ENCODE measurements at regions not wholly inside any gene's neighbourhood (a gene's known extent, or its start where the extent isn't known, plus 50 kb on each side); places are given as distances from the start of the nearest gene placed in this dataset.

DNA sequence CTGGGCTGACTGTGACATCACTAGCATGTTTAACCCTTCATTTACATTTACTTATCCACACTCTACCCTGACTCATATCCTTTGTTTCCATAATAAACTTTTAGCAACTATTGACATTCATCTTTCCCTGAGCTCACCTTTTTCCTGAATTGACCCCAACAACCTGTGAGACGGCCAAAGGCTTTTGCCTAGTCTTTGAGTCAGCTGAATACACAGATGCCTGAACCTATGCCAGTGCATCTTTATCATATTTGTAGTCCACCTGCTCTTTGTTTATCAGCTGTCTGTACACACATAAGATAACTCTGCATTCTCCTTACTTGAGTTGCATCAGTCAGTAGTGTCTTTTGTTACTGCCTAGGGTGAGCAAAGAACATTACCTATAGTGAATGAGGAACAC lies 128.5 kb upstream of the HMHB1 start:
- Histone ChIP-seq H3K4me2 (no peak overlapping the region), H3K4me1 (no peaks in the 10 kb centered on the region), H3K27me3 (no peaks in the 10 kb centered on the region), H3K9me3 (no peaks in the 10 kb centered on the region), H4K20me1 (no peaks in the 10 kb centered on the region), H3K4me3 (no peak overlapping the region), H3K36me3 (no peaks in the 10 kb centered on the region), H3K9ac (no peak overlapping the region), H3K27ac (no peak overlapping the region)
- TF ChIP-seq Cebpa-rat (IDR thresholded peaks at IDR 0.05) = no peak

DNA sequence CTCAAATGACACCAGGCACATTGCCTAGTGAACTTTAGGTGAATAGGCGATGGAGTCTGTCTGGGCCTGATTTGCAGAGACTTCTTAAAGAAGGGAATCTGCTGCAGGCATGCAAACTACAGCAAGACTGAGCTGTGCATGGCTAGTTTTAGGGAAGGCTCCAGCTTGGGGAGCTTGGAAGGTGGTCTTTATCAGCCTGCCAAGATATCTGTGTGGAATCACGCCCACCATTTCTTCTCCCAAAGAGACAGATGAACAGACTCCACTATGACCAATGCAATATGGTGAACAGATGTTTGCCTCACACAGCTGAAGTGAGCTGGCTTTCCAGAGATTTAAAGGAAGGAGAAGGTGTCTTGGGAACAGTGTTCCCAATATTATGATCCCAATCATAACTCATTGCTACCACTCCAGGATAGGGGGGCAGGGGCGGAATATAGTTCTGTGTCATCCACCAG lies 129.0 kb upstream of the HMHB1 start:
- no peak overlapping the region for H3K9ac ChIP-seq
- no peaks in the 10 kb centered on the region for H3K27me3 ChIP-seq
- no peaks in the 10 kb centered on the region for H3K9me3 ChIP-seq
- H4K20me1 ChIP-seq = no peaks in the 10 kb centered on the region
- no peak overlapping the region for H3K4me3 ChIP-seq
- no peak overlapping the region for H3K4me2 ChIP-seq
- no peaks in the 10 kb centered on the region for H3K4me1 ChIP-seq
- H3K27ac ChIP-seq = no peak overlapping the region
- no peak for TF ChIP-seq Cebpa-rat (IDR thresholded peaks at IDR 0.05)
- no peaks in the 10 kb centered on the region for H3K36me3 ChIP-seq

DNA sequence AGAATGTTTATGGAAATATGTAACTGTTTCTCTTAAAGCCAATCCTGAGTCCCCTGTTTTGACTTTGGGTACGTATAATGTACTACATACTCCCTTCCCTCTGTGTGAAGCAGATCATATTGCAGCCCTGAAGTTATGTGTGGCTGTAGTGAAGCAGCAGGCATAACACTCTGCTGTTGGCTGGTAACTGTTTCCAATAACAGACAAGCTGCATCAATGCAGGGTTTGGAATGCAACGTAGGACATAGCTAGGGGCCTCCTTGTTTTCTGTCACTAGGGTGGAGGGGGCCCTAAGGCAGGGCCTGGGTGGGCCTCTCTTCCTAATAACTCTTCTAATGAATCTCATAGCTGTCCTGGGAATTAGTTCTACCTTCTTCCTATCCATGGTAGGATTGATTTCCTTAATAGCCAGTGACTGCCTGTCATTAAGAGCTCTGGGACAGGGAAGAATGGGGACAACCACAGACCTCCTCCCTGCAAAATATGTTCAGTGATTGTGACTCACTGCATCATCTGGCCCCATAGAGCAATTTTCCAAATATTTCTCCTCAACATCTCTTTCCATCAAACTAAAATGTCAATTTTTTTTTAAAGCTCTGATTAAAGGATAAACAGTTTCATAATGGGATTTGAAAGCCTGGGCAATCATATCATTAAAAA lies 129.6 kb upstream of the HMHB1 start:
- no peak overlapping the region for H3K4me2 ChIP-seq
- H4K20me1 ChIP-seq = no peaks in the 10 kb centered on the region
- no peaks in the 10 kb centered on the region for H3K27me3 ChIP-seq
- H3K9ac ChIP-seq = no peak overlapping the region
- H3K9me3 ChIP-seq = no peaks in the 10 kb centered on the region
- no peaks in the 10 kb centered on the region for H3K4me1 ChIP-seq
- no peak overlapping the region for H3K27ac ChIP-seq
- no peak overlapping the region for H3K4me3 ChIP-seq
- H3K36me3 ChIP-seq = no peaks in the 10 kb centered on the region
- TF ChIP-seq Cebpa-rat (IDR thresholded peaks at IDR 0.05) = no peak

- Histone ChIP-seq H4K20me1 (no peaks in the 10 kb centered on the region), H3K27me3 (no peaks in the 10 kb centered on the region), H3K9me3 (no peaks in the 10 kb centered on the region), H3K4me1 (no peaks in the 10 kb centered on the region), H3K4me2 (no peak overlapping the region), H3K9ac (no peak overlapping the region), H3K36me3 (no peaks in the 10 kb centered on the region), H3K4me3 (no peak overlapping the region), H3K27ac (no peak overlapping the region)
- no peak for TF ChIP-seq Cebpa-rat (IDR thresholded peaks at IDR 0.05)
These were observed 131.2 kb upstream of the HMHB1 start for GRCh38 chr5:143680672-143681259.

DNA sequence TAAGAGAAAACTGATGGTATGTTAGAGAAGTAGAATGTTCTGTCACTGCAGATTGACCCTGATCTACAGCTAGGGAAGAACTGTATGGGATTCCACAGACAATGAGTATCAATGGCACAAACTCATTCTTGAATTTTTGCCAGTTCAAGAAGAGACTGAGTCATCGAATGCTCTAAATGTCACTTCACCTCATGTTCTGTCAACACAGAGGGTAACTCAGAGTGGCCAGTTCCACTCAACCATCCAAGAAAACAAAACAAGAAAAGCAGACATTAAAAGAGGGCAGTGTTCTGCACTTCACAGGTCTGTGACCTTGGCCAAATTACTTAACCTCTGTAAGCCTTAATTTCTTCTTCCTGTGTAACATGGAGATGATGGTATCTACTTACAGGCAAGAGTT lies 132.2 kb upstream of the HMHB1 start:
- Histone ChIP-seq H4K20me1 (no peaks in the 10 kb centered on the region), H3K4me2 (no peak overlapping the region), H3K9ac (no peak overlapping the region), H3K27me3 (no peaks in the 10 kb centered on the region), H3K36me3 (no peaks in the 10 kb centered on the region), H3K9me3 (no peaks in the 10 kb centered on the region), H3K27ac (no peak overlapping the region), H3K4me1 (no peaks in the 10 kb centered on the region), H3K4me3 (no peak overlapping the region)
- no peak for TF ChIP-seq Cebpa-rat (IDR thresholded peaks at IDR 0.05)

DNA sequence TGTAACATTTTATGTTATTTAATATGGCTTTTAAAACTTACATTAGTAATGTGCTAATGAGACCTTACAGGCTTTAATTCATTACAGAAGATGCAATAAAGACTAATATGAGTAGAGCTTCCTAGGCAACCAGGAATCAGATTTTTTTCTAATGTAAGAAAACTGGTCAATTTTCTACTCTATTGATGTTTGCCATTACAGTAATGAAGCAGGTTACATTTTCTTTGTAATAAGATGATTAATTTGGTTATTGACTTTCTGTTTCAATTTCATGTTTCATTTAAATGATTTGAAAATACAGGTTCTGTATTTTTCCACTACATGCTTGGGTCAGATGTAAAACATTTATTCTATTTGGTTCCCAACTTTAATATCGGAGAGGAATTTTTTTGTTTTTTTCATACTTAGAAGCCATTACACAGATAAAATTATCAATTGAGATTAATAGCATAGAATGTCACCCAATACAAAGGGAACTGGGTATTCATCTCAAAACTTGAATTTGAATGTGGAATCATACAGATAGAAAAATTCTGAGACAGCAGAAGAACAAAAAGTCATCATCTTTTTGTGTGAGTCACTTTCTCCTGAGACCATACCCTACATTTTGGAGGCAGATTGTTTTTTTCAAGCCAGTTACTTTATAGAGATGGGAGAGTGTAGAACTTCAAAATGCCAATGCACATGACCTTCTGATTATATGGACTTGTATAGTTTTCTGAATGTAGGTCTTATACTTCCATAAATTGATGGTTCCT lies 133.6 kb upstream of the HMHB1 start:
- H3K27me3 ChIP-seq = no peaks in the 10 kb centered on the region
- H4K20me1 ChIP-seq = no peaks in the 10 kb centered on the region
- H3K4me2 ChIP-seq = no peak overlapping the region
- no peaks in the 10 kb centered on the region for H3K4me1 ChIP-seq
- no peak overlapping the region for H3K4me3 ChIP-seq
- H3K9ac ChIP-seq = no peak overlapping the region
- H3K36me3 ChIP-seq = no peaks in the 10 kb centered on the region
- no peaks in the 10 kb centered on the region for H3K9me3 ChIP-seq
- no peak for TF ChIP-seq Cebpa-rat (IDR thresholded peaks at IDR 0.05)
- H3K27ac ChIP-seq = no peak overlapping the region

GRCh38 chr5:143677403-143677802 lies 134.6 kb upstream of the HMHB1 start:
- Histone ChIP-seq H3K4me1 (no peaks in the 10 kb centered on the region), H3K4me3 (no peak overlapping the region), H4K20me1 (no peaks in the 10 kb centered on the region), H3K4me2 (no peak overlapping the region), H3K9ac (no peak overlapping the region), H3K9me3 (no peaks in the 10 kb centered on the region), H3K27me3 (no peaks in the 10 kb centered on the region), H3K36me3 (no peaks in the 10 kb centered on the region), H3K27ac (no peak overlapping the region)
- TF ChIP-seq Cebpa-rat (IDR thresholded peaks at IDR 0.05) = no peak

DNA sequence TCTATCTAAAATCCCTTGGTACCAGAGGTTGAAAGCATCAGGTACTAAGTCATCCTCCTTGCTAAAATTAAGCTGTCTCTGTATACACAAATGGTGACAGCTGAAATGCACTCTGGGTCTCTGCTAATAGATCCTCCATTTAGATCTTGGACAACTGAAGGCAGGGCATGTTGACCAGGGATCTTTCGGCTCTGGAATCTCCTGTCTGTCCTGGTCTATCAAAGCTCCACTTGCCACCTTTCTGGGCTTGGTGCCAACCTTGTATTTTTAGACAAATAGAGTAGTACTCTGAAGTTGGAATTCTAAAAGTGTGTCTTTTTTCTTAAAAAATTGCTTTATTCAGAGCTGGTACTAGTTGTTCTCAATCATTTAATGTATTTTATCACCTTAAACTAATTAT lies 135.2 kb upstream of the HMHB1 start:
- H3K27me3 ChIP-seq = no peaks in the 10 kb centered on the region
- no peaks in the 10 kb centered on the region for H3K4me1 ChIP-seq
- H3K27ac ChIP-seq = no peak overlapping the region
- H4K20me1 ChIP-seq = no peaks in the 10 kb centered on the region
- no peak overlapping the region for H3K4me2 ChIP-seq
- H3K36me3 ChIP-seq = no peaks in the 10 kb centered on the region
- H3K4me3 ChIP-seq = no peak overlapping the region
- no peaks in the 10 kb centered on the region for H3K9me3 ChIP-seq
- TF ChIP-seq Cebpa-rat (IDR thresholded peaks at IDR 0.05) = no peak
- H3K9ac ChIP-seq = no peak overlapping the region

DNA sequence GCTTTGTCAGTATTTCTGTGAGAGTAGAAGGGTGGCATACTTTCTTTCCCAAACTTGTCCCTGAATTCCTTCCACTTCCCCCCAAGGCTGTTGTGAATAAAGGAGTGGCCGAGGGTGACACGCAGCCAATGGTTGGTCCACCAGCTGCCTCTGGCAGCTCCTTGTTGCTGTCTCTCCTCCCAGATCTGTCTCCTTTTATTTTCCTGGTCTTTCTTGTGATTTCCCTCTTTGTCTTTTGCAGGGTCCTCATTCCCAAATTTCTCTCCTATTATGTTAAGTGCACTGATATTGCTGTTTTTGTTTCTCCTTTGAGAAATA lies 137.5 kb upstream of the HMHB1 start:
- Histone ChIP-seq H3K9me3 (no peaks in the 10 kb centered on the region), H3K9ac (no peak overlapping the region), H3K4me1 (peaks cover 6% of the 10 kb centered on the region; the same call in 1 of the 2 replicates), H3K27me3 (no peaks in the 10 kb centered on the region), H3K36me3 (no peaks in the 10 kb centered on the region), H4K20me1 (no peaks in the 10 kb centered on the region), H3K4me3 (no peak overlapping the region), H3K27ac (no peak overlapping the region), H3K4me2 (no peak overlapping the region)
- no peak for TF ChIP-seq Cebpa-rat (IDR thresholded peaks at IDR 0.05)

GRCh38 chr5:143673676-143674468 lies 138.1 kb upstream of the HMHB1 start:
- H4K20me1 ChIP-seq = no peaks in the 10 kb centered on the region
- no peak overlapping the region for H3K4me3 ChIP-seq
- no peaks in the 10 kb centered on the region for H3K9me3 ChIP-seq
- no peak overlapping the region for H3K9ac ChIP-seq
- H3K4me2 ChIP-seq = no peak overlapping the region
- no peak overlapping the region for H3K27ac ChIP-seq
- no peak for TF ChIP-seq Cebpa-rat (IDR thresholded peaks at IDR 0.05)
- H3K4me1 ChIP-seq = peaks cover 11% of the 10 kb centered on the region; the same call in 1 of the 2 replicates
- H3K36me3 ChIP-seq = no peaks in the 10 kb centered on the region
- H3K27me3 ChIP-seq = no peaks in the 10 kb centered on the region
